ENCODE measurements at regions not wholly inside any gene's neighbourhood (a gene's known extent, or its start where the extent isn't known, plus 50 kb on each side); places are given as distances from the start of the nearest gene placed in this dataset.

DNA sequence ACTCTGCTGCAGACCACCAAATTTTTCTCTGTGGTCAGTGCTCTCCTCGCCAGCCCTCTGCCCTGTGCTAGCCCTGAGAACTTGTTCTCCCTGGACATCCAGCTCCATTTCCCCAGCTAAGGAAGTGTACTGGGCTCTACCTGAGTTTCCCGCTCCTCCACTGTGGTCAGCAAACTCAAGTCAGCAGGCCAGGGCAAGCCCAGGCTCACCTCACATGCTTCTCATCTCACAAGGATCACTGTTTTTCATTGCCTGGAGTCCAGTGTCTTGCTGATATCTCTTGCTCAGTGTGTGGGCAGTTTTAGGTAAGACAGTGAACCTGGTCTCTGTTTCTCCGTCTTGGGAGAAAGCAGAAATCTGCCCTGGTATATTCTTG is 201.4 kb downstream of the FOXO1 start:
- no peaks in the 10 kb centered on the region for H3K27me3 ChIP-seq (ENCODE audit: control insufficient read depth, insufficient read depth, low read length)
- H3K36me3 ChIP-seq (replicated peaks; ENCODE audit: control insufficient read depth, insufficient read depth, low read length): no peaks in the 10 kb centered on the region
- DNase-seq: no peak
- H3K4me3 ChIP-seq (ENCODE audit: insufficient read depth, low read depth, low read length): no peak overlapping the region

- Histone ChIP-seq H3K4me3 (ENCODE audit: insufficient read depth, low read depth, low read length) (no peak overlapping the region), H3K27me3 (ENCODE audit: control insufficient read depth, insufficient read depth, low read length) (no peaks in the 10 kb centered on the region), H3K36me3 (replicated peaks; ENCODE audit: control insufficient read depth, insufficient read depth, low read length) (no peaks in the 10 kb centered on the region)
- DNase-seq: no peak
Measured at GRCh38 chr13:40466272-40466671, 200.2 kb downstream of the FOXO1 start.

DNA sequence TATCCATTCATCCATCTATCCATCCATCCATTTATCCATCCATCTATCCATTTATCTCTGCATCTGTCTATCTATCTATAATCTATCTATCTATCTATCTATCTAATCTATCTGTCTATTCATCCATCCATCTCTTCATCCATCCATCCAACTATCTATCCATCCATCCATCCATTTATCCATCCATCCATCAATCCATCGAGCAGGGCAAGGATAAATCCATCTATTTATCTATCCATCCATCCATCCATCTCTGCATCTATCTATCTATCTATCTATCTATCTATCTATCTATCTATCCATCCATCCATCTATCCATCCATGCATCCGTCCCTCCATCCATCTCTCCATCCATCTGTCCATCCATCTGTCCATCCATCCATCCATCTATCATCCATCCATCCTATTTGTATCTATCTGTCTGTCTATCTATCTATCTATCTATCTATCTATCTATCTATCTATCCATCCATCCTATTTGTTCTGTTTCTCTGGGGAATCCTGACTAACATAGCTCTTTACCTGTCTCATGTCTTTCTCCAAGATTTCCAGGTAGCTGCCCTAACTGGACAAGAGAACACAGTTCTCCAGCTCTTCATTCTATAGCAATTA is 198.1 kb downstream of the FOXO1 start:
- no peak for DNase-seq
- Histone ChIP-seq H3K36me3 (replicated peaks; ENCODE audit: control insufficient read depth, insufficient read depth, low read length) (no peaks in the 10 kb centered on the region), H3K27me3 (ENCODE audit: control insufficient read depth, insufficient read depth, low read length) (no peaks in the 10 kb centered on the region), H3K4me3 (ENCODE audit: insufficient read depth, low read depth, low read length) (no peak overlapping the region)

- DNase-seq: no peak
- no peaks in the 10 kb centered on the region for H3K36me3 ChIP-seq (replicated peaks; ENCODE audit: control insufficient read depth, insufficient read depth, low read length)
- no peak overlapping the region for H3K4me3 ChIP-seq (ENCODE audit: insufficient read depth, low read depth, low read length)
- H3K27me3 ChIP-seq (ENCODE audit: control insufficient read depth, insufficient read depth, low read length): no peaks in the 10 kb centered on the region
Measured at GRCh38 chr13:40469581-40470310, 196.7 kb downstream of the FOXO1 start.

DNA sequence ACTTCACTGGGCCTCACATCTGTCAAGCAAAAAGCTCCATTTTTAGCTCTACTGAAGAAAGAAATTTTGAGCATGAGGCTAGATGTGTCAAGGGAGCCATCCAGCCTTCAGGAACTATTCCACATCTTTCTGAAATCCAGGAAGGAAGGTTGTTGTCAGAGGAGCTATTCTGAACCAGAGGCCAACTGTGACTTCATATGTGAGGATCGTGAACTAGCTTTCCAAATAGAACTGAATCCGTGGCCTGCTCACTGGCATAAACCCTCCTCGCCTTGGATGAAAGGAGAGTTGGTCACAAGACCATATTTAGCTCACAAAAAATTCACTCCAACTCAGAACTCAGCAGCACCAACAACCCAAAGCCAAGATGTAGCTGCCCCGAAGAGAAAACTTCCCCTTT is 195.8 kb downstream of the FOXO1 start:
- no peak for DNase-seq
- no peak overlapping the region for H3K4me3 ChIP-seq (ENCODE audit: insufficient read depth, low read depth, low read length)
- H3K27me3 ChIP-seq (ENCODE audit: control insufficient read depth, insufficient read depth, low read length): no peaks in the 10 kb centered on the region
- H3K36me3 ChIP-seq (replicated peaks; ENCODE audit: control insufficient read depth, insufficient read depth, low read length): no peaks in the 10 kb centered on the region

DNA sequence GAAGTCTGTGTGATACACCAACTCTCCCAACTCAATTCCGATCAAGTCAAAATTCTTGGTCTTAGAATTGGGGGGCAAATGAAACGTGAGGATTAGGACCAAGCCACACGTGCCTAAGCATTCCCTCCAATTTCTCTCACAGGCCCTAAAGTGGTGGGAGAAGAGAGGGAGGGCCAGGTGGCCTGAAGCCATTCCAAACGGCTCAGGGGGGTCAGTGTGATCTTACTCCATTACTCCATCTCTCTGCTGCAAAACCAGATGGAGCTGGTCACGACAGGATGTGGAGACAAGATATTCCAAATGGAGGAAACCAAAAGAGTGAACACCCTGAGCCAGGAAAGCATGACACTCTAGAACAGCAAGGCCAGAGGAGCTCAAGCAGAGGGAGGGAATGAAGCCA is 195.4 kb downstream of the FOXO1 start:
- no peak overlapping the region for H3K4me3 ChIP-seq (ENCODE audit: insufficient read depth, low read depth, low read length)
- DNase-seq: no peak
- no peaks in the 10 kb centered on the region for H3K27me3 ChIP-seq (ENCODE audit: control insufficient read depth, insufficient read depth, low read length)
- H3K36me3 ChIP-seq (replicated peaks; ENCODE audit: control insufficient read depth, insufficient read depth, low read length): no peaks in the 10 kb centered on the region

DNA sequence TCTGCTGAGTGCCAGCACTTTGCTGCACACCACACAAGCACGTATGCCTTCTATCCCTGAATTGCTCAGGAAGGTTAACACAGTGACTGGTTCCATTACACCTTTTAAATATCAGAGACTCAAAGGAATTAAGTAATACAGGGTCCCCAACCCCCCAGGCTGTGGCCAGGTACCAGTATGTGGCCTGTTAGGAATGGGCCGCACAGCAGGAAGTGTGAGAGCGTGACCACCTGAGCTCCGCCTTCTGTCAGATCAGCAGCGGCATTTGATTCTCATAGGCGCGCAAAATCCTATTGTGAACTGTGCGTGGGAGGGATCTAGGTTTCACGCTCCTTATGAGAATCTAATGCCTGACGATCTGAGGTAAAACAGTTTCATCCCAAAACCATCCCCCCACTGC is 194.5 kb downstream of the FOXO1 start:
- no peak for DNase-seq
- Histone ChIP-seq H3K36me3 (replicated peaks; ENCODE audit: control insufficient read depth, insufficient read depth, low read length) (no peaks in the 10 kb centered on the region), H3K4me3 (ENCODE audit: insufficient read depth, low read depth, low read length) (no peak overlapping the region), H3K27me3 (ENCODE audit: control insufficient read depth, insufficient read depth, low read length) (no peaks in the 10 kb centered on the region)

- Histone ChIP-seq H3K4me3 (ENCODE audit: insufficient read depth, low read depth, low read length) (no peak overlapping the region), H3K36me3 (replicated peaks; ENCODE audit: control insufficient read depth, insufficient read depth, low read length) (no peaks in the 10 kb centered on the region), H3K27me3 (ENCODE audit: control insufficient read depth, insufficient read depth, low read length) (no peaks in the 10 kb centered on the region)
- no peak for DNase-seq
Measured at GRCh38 chr13:40472427-40473220, 193.8 kb downstream of the FOXO1 start.

GRCh38 chr13:40475617-40476016 is 190.8 kb downstream of the FOXO1 start:
- H3K36me3 ChIP-seq (replicated peaks; ENCODE audit: control insufficient read depth, insufficient read depth, low read length): no peaks in the 10 kb centered on the region
- no peaks in the 10 kb centered on the region for H3K27me3 ChIP-seq (ENCODE audit: control insufficient read depth, insufficient read depth, low read length)
- no peak for DNase-seq
- no peak overlapping the region for H3K4me3 ChIP-seq (ENCODE audit: insufficient read depth, low read depth, low read length)

GRCh38 chr13:40476175-40476958 is 190.1 kb downstream of the FOXO1 start:
- Histone ChIP-seq H3K4me3 (ENCODE audit: insufficient read depth, low read depth, low read length) (no peak overlapping the region), H3K27me3 (ENCODE audit: control insufficient read depth, insufficient read depth, low read length) (no peaks in the 10 kb centered on the region), H3K36me3 (replicated peaks; ENCODE audit: control insufficient read depth, insufficient read depth, low read length) (no peaks in the 10 kb centered on the region)
- DNase-seq: no peak

DNA sequence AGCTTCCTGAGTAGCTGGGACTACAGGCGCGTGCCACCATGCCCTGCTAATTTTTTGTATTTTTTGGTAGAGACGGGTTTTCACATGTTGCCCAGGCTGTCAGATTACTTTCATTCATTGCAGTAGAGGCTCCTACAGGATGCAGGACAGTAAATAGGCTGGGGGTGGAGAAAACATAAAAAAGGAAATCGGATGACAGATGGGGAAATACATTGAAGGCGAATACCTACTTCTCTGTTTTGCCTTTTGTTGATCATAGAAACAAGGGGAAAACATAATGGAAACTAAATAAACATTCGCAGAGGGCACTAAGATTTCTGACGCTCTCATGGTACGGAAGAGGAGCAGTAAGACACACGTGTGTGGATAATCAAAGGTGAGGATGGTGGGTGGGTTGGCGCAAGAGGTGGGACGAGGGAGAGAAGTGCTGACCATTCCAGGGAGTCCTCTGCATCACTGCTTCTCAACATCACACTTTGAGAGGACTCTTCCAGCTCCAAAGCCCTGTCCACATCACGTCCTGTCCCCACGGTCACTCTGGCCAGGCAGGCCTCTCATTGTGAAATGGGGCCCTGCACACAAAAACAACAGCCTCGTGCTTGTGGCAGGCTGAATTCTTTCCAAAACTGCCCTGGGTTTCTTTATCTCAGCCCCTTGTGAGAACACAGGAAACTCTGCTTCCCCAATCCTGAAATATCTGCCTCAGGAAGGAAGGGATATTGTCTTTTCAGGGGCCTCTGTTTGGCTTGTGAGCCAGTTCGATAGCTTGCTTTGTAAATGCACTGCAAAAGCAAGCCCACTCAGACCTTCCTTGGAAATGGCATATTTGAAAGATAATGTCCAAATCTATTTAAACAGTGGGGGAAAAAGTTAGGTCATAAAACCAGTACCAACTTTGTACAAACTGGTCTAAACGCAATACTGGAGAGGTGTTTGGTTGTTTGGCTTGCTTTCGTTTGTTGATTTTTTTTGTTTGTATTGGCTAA is 188.5 kb downstream of the FOXO1 start:
- no peak for DNase-seq
- Histone ChIP-seq H3K27me3 (ENCODE audit: control insufficient read depth, insufficient read depth, low read length) (no peaks in the 10 kb centered on the region), H3K36me3 (replicated peaks; ENCODE audit: control insufficient read depth, insufficient read depth, low read length) (no peaks in the 10 kb centered on the region), H3K4me3 (ENCODE audit: insufficient read depth, low read depth, low read length) (no peak overlapping the region)

- no peaks in the 10 kb centered on the region for H3K27me3 ChIP-seq (ENCODE audit: control insufficient read depth, insufficient read depth, low read length)
- no peaks in the 10 kb centered on the region for H3K36me3 ChIP-seq (replicated peaks; ENCODE audit: control insufficient read depth, insufficient read depth, low read length)
- no peak for DNase-seq
- H3K4me3 ChIP-seq (ENCODE audit: insufficient read depth, low read depth, low read length): no peak overlapping the region
Measured at GRCh38 chr13:40478775-40479174, 187.7 kb downstream of the FOXO1 start.

DNA sequence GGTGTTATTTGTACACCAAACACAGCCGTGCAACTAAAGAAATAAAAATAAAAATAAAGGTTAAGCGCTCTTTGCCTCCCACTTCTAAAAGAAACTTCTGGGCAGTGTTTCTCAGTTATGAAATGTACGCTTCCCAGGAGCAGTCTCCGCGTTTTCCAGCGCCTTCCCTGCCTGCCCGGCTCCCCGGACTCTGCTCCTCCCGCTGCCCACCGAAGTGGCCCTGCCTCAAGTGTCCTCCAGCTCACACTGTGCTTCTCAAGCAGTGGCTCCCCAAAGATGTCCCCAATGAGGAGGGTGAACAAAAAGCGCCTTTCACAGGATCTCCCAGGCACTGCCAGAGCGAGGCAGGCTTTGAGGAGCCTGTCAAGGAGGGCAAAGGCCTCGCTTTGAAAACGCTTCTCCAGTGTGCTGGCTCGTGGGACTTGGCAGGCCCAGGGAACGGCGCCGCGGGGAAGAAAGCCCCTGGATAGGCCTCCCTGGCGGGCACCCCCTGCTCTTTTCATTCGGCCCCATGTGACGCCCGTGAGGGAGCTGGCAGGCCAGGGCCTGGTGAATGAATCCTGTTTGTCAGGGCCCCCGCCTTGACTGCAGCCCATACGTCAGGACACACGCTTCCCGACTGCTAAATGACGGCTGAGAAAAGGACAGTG is 187.1 kb downstream of the FOXO1 start:
- Histone ChIP-seq H3K4me3 (ENCODE audit: insufficient read depth, low read depth, low read length) (no peak overlapping the region), H3K27me3 (ENCODE audit: control insufficient read depth, insufficient read depth, low read length) (no peaks in the 10 kb centered on the region), H3K36me3 (replicated peaks; ENCODE audit: control insufficient read depth, insufficient read depth, low read length) (no peaks in the 10 kb centered on the region)
- DNase-seq: no peak
